HCT116 (cell line): ENCODE measurements at regions not wholly inside any gene's neighbourhood (a gene's known extent, or its start where the extent isn't known, plus 50 kb on each side); places are given as distances from the start of the nearest gene placed in this dataset.

Experiments used
- CEBPB ChIP-seq: IDR thresholded peaks from 2 replicates; pipeline ENCODE4 v1.6.1; 2012; ENCODE audit warnings: low read depth
- EZH2 ChIP-seq: fragments of 200-600 bp; sonication (generic); IDR thresholded peaks from 2 replicates; pipeline ENCODE4 v1.6.1; 2017; ENCODE audit warnings: antibody characterized with exemption, mixed run types
- EZH2phosphoT487 ChIP-seq: fragments of 200-600 bp; IDR thresholded peaks from 2 replicates; pipeline ENCODE4 v1.6.1; 2018; ENCODE audit warnings: antibody characterized with exemption, borderline replicate concordance
- FOSL1 ChIP-seq: IDR thresholded peaks from 2 replicates; pipeline ENCODE4 v1.6.1; 2012; ENCODE audit warnings: low read depth
- POLR2A ChIP-seq: IDR thresholded peaks from 2 replicates; pipeline ENCODE4 v1.7.0; 2011; ENCODE audit warnings: borderline replicate concordance; ENCODE audit not compliant: insufficient read depth, insufficient read length; ENCODE audit errors: extremely low read depth
- POLR2AphosphoS5 ChIP-seq: IDR thresholded peaks from 2 replicates; pipeline ENCODE4 v1.6.1; 2011; ENCODE audit warnings: mild to moderate bottlenecking, low read depth, low read length, moderate library complexity
- RAD21 ChIP-seq: IDR thresholded peaks from 2 replicates; pipeline ENCODE4 v1.6.1; 2012; ENCODE audit warnings: low read depth, mild to moderate bottlenecking
- SIN3A ChIP-seq: IDR thresholded peaks from 2 replicates; pipeline ENCODE4 v1.6.1; 2012; ENCODE audit warnings: low read depth
- SP1 ChIP-seq: IDR thresholded peaks from 2 replicates; pipeline ENCODE4 v1.6.1; 2012; ENCODE audit warnings: low read depth
- TF ChIP-seq, protein P1 (sequence below): IDR thresholded peaks from 2 replicates; pipeline ENCODE4 v1.6.1; 2012
- TF ChIP-seq, protein P2 (sequence below): IDR thresholded peaks from 2 replicates; pipeline ENCODE4 v1.6.1; 2012; ENCODE audit warnings: low read depth
- TF ChIP-seq, protein P3 (sequence below), 3 experiments: fragments of 200-600 bp in 1 of 3; sonication (generic) in 1 of 3; IDR thresholded peaks in 2 of 3; conservative IDR thresholded peaks in 1 of 3; 2 replicates each; pipeline ENCODE4 v1.5.1; 2012 to 2017; ENCODE audit warnings: low read depth in 2 of 3, low read length in 2 of 3, antibody characterized with exemption in 1 of 3, borderline replicate concordance in 1 of 3, control low read depth in 1 of 3, mild to moderate bottlenecking in 1 of 3, mixed read lengths in 1 of 3, mixed run types in 1 of 3, moderate library complexity in 1 of 3; ENCODE audit not compliant: insufficient read depth in 1 of 3
- TF ChIP-seq, protein P4 (sequence below): IDR thresholded peaks from 2 replicates; pipeline ENCODE4 v1.6.1; 2011; ENCODE audit warnings: mild to moderate bottlenecking, low read length, moderate library complexity; ENCODE audit not compliant: insufficient replicate concordance; ENCODE audit errors: extremely low read depth
- TF ChIP-seq, protein P5 (sequence below): IDR thresholded peaks from 2 replicates; pipeline ENCODE4 v1.6.1; 2012

DNA sequence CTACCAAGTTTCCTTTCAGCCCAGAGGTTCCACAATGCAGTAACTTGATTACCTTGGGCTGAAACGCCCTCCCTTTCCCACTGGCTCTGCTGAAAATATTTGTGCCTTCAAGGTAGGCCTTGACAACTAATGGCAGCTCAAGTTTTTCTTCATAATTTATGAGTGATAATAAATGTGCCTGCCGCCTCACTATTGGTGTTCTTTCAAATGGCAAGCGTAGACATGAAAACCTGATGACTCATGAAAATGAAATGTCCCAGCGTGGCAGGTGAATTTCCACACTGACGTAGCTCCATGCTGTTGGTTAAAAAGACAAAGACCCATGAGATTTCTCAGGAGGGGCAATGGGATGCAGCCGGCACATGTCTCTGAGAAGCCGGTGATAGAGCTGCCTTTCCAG, 107.2 kb upstream of the GGTLC1 start:
- TF ChIP-seq, protein P1, sequence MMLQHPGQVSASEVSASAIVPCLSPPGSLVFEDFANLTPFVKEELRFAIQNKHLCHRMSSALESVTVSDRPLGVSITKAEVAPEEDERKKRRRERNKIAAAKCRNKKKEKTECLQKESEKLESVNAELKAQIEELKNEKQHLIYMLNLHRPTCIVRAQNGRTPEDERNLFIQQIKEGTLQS: no peak
- TF ChIP-seq, protein P2, sequence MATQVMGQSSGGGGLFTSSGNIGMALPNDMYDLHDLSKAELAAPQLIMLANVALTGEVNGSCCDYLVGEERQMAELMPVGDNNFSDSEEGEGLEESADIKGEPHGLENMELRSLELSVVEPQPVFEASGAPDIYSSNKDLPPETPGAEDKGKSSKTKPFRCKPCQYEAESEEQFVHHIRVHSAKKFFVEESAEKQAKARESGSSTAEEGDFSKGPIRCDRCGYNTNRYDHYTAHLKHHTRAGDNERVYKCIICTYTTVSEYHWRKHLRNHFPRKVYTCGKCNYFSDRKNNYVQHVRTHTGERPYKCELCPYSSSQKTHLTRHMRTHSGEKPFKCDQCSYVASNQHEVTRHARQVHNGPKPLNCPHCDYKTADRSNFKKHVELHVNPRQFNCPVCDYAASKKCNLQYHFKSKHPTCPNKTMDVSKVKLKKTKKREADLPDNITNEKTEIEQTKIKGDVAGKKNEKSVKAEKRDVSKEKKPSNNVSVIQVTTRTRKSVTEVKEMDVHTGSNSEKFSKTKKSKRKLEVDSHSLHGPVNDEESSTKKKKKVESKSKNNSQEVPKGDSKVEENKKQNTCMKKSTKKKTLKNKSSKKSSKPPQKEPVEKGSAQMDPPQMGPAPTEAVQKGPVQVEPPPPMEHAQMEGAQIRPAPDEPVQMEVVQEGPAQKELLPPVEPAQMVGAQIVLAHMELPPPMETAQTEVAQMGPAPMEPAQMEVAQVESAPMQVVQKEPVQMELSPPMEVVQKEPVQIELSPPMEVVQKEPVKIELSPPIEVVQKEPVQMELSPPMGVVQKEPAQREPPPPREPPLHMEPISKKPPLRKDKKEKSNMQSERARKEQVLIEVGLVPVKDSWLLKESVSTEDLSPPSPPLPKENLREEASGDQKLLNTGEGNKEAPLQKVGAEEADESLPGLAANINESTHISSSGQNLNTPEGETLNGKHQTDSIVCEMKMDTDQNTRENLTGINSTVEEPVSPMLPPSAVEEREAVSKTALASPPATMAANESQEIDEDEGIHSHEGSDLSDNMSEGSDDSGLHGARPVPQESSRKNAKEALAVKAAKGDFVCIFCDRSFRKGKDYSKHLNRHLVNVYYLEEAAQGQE: no peak
- no peak for TF ChIP-seq POLR2A
- no peak for TF ChIP-seq EZH2
- TF ChIP-seq, protein P3, sequence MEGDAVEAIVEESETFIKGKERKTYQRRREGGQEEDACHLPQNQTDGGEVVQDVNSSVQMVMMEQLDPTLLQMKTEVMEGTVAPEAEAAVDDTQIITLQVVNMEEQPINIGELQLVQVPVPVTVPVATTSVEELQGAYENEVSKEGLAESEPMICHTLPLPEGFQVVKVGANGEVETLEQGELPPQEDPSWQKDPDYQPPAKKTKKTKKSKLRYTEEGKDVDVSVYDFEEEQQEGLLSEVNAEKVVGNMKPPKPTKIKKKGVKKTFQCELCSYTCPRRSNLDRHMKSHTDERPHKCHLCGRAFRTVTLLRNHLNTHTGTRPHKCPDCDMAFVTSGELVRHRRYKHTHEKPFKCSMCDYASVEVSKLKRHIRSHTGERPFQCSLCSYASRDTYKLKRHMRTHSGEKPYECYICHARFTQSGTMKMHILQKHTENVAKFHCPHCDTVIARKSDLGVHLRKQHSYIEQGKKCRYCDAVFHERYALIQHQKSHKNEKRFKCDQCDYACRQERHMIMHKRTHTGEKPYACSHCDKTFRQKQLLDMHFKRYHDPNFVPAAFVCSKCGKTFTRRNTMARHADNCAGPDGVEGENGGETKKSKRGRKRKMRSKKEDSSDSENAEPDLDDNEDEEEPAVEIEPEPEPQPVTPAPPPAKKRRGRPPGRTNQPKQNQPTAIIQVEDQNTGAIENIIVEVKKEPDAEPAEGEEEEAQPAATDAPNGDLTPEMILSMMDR (IDR thresholded peaks at IDR 0.05 in 2 of 3, conservative IDR thresholded peaks at IDR 0.05 in 1 of 3; ENCODE audit: borderline replicate concordance in 1 of 3, insufficient read depth in 1 of 3, low read depth in 2 of 3, low read length in 2 of 3): no peak
- no peak for TF ChIP-seq RAD21
- no peak for TF ChIP-seq SIN3A
- no peak for TF ChIP-seq EZH2phosphoT487
- TF ChIP-seq POLR2AphosphoS5: no peak
- TF ChIP-seq, protein P4, sequence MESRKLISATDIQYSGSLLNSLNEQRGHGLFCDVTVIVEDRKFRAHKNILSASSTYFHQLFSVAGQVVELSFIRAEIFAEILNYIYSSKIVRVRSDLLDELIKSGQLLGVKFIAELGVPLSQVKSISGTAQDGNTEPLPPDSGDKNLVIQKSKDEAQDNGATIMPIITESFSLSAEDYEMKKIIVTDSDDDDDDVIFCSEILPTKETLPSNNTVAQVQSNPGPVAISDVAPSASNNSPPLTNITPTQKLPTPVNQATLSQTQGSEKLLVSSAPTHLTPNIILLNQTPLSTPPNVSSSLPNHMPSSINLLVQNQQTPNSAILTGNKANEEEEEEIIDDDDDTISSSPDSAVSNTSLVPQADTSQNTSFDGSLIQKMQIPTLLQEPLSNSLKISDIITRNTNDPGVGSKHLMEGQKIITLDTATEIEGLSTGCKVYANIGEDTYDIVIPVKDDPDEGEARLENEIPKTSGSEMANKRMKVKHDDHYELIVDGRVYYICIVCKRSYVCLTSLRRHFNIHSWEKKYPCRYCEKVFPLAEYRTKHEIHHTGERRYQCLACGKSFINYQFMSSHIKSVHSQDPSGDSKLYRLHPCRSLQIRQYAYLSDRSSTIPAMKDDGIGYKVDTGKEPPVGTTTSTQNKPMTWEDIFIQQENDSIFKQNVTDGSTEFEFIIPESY: no peak
- no peak for TF ChIP-seq SP1
- no peak for TF ChIP-seq FOSL1
- no peak for TF ChIP-seq CEBPB
- TF ChIP-seq, protein P5, sequence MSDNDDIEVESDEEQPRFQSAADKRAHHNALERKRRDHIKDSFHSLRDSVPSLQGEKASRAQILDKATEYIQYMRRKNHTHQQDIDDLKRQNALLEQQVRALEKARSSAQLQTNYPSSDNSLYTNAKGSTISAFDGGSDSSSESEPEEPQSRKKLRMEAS: no peak
